Activated T-helper 1 cell treated with anti-CD3 and anti-CD28 coated beads, Interleukin-2, amount 50 U/mL, for 16 hours (primary cell): ENCODE measurements at regions not wholly inside any gene's neighbourhood (a gene's known extent, or its start where the extent isn't known, plus 50 kb on each side); places are given as distances from the start of the nearest gene placed in this dataset.
"Not testable (repeated sequence)": the region's sequence is repeated elsewhere in the genome, so short reads cannot be mapped to it uniquely, and the experiment has no call there.

Source experiments
- DNase-seq, 2 donors: peaks; one replicate each; pipeline ENCODE4 v3.0.0-alpha.2; 2020; ENCODE audit warnings: low read depth in 1 of 2, low spot score in 1 of 2

DNA sequence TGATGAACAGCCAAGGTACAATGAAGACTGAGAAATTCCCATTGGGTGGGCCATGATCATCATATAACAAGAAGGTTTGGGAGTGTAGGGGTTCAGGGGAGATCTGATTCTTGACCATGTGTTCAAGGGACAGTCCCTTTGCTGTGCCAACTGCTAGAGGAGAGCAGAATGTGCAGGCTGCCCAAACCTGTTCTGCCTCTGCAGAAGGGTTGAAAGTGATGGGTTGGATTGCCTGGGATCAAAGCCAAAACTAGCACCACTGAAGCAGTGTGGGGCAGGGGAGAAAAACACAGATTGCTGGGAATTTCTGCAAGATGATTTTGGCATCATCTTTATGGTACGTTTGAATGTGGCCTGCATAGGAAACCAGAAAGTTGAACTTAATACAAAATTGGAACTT lies 303.9 kb downstream of the OTUD1 start:
- no peak for DNase-seq

DNA sequence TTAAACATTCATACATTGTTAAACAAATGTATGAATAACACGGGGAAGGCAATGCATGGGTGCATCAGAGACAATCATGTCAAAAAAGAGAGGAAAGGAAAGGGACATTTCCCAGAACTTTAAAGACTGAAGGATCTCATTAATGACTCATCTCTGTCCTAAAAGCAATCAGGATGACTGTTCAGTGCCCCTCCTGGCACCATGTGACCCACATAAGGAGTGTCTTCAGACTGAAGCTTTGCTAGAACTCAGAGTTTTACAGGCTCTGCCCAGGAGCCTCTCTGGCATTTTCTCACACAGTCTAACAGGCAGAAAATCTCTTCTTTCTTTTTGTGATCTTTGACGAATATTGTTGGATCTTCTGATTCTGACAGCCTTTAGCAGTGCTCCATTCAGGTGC lies 315.3 kb downstream of the OTUD1 start:
- DNase-seq, result no peak

DNA sequence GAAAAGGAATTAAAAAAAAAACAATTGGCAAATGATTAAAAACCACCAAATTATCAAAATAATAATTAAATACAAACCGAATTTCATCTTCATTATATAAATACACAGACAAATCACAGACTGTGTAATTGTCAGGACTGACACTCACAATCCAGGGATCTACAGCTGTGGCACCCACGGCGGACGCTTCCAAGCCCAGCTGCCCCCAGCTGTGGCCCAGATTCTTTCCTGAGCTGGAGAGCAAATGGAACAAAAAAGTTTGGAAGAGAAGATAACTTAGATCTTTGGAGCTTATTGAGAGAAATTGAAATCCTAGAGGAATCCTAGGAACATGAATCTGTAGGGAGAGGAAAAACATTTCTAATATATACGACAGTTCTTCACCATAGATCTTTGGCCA lies 316.1 kb downstream of the OTUD1 start:
- DNase-seq, result no peak

DNA sequence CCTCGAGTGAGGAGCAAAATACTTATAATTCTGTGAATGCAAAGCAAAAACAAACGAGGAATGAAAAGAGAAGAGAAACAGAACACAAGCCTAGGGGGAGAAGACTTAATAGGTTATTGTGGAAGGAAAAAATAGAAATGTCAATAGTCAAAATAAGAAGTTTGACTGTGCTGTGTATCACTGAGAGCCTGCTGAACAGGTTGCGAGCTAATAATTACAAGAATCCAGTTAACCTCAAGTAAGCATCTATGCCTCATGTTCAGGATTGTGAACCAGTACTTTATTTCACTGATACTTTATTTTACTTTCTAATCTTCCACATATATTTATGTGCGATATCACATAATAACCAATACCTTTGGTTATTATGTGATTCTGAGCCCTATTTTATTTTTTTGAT lies 316.7 kb downstream of the OTUD1 start:
- DNase-seq, result no peak

GRCh38 chr10:23768281-23768680 lies 329.4 kb downstream of the OTUD1 start:
- no peak for DNase-seq

- DNase-seq, result no peak
Observed at GRCh38 chr10:23777153-23777552, 338.3 kb downstream of the OTUD1 start.

- DNase-seq, result no peak
Observed at GRCh38 chr10:23779301-23779700, 340.4 kb downstream of the OTUD1 start.

- DNase-seq, result no peak
Observed at GRCh38 chr10:23780331-23780730, 341.5 kb downstream of the OTUD1 start.

DNA sequence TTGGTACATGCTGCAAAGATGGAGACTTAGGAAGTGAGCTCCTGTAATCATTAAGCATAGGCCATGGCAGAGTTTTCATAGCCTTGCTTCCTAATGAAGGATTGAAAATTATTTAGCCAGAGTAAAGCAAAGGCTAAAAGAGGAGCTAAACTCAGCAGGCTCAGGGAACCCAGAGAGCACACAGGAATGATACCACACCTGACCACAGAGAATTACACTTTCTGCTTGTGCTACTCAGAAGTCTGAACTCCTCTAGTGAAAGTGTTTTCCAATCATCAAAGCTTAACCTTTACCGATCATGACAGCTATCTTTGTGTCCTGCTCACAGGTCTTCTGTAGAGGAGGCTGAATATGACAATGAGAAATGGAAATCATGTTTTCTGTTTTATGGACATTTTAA lies 347.7 kb downstream of the OTUD1 start:
- no peak for DNase-seq

- DNase-seq, result no peak
Observed at GRCh38 chr10:23793577-23793976, 354.7 kb downstream of the OTUD1 start.

- DNase-seq, result not testable (repeated sequence)
Observed at GRCh38 chr10:23797452-23797851, 358.6 kb downstream of the OTUD1 start.

GRCh38 chr10:23804125-23804524 lies 365.2 kb downstream of the OTUD1 start:
- no peak for DNase-seq

GRCh38 chr10:23813687-23814086 lies 374.8 kb downstream of the OTUD1 start:
- no peak for DNase-seq

- DNase-seq, result no peak
Observed at GRCh38 chr10:23818484-23818883, 379.6 kb downstream of the OTUD1 start.

- DNase-seq, result no peak
Observed at GRCh38 chr10:23820792-23821191, 381.9 kb downstream of the OTUD1 start.

- DNase-seq, result no peak
Observed at GRCh38 chr10:23824822-23825221, 384.1 kb upstream of the KIAA1217 start.

DNA sequence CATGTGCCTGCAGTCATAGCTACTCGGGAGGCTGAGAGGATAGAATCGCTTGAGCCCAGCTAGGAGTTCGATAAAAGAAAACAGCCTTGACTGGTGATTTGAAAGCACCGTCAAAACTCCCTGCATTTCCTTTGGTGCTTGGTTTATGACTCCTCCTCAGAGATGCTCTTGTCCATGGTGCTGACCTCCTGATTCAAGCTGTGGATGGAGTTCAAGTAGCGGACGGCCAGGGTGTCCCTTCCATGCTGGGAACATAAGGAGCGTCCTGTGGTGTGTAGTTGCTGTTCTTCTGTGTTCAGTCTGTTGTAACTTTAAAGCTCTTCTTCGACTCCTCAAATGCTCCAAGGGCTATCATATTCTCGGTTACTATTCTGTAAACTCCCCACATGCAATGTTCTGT lies 382.5 kb upstream of the KIAA1217 start:
- no peak for DNase-seq

GRCh38 chr10:23829556-23829955 lies 379.4 kb upstream of the KIAA1217 start:
- DNase-seq, result no peak

DNA sequence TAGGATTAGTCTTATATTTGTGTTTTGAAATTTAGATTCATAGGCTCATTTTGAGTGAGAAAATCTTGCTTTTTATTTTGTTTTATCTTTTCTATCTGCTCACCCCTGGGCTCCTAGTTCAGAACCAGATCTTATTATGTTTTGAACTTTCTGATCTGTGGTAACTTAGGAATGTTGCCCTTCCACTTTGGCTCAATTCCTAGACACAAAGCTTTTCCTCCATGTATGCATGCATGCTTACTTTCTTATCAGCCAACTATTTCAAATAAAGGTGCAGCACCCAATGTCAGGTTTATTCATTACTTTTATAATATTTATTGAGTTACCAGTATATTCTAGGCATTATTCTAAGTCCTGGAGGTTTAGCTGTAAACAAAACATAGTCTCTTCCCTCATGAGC lies 374.8 kb upstream of the KIAA1217 start:
- DNase-seq, result no peak

- DNase-seq, result no peak
Observed at GRCh38 chr10:23850631-23851030, 358.3 kb upstream of the KIAA1217 start.

GRCh38 chr10:23859598-23859997 lies 349.3 kb upstream of the KIAA1217 start:
- DNase-seq, result no peak

DNA sequence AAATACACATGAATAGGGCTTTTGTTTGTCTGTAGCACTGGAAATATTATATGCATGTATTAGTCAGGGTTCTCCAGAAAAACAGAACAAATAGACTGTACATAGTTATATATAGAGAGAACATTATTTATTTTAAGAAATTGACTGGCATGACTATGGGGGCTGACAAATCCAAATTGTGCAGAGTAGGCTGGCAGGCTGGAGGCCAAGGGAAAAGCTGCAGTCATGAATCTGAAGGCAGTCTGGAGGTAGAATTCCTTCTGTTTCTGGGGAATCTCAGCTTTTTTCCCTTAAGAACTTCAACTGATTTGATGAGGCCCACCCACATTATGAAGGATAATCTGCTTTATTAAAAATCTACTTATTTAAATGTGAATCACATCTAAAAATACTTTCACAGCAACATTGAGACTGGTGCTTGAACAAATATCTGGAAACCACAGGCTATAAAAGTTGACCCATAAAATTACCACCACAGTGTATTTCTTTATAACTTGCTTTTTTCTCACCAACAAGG lies 344.2 kb upstream of the KIAA1217 start:
- no peak for DNase-seq

DNA sequence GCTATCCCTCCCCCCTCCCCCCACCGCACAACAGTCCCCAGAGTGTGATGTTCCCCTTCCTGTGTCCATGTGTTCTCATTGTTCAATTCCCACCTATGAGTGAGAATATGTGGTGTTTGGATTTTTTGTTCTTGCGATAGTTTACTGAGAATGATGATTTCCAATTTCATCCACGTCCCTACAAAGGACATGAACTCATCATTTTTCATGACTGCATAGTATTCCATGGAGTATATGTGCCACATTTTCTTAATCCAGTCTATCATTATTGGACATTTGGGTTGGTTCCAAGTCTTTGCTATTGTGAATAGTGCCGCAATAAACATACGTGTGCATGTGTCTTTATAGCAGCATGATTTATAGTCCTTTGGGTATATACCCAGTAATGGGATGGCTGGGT lies 342.0 kb upstream of the KIAA1217 start:
- not testable (repeated sequence) for DNase-seq

GRCh38 chr10:23868121-23868520 lies 340.8 kb upstream of the KIAA1217 start:
- DNase-seq, result no peak
